Coronary artery (tissue), 2 donors: ENCODE measurements at regions not wholly inside any gene's neighbourhood (a gene's known extent, or its start where the extent isn't known, plus 50 kb on each side); places are given as distances from the start of the nearest gene placed in this dataset.
A peak's percentile ranks its signal among the peaks of the same experiment; 100 is the strongest.

Source experiments
- DNase-seq: peaks from one replicate; pipeline ENCODE4 v3.0.0-alpha.2; 2017; ENCODE audit warnings: low spot score
- H3K27ac ChIP-seq, 2 donors: fragments of 200-600 bp; sonication (generic); one replicate each; pipeline ENCODE4 v1.5.1; 2016 to 2019
- H3K4me3 ChIP-seq: fragments of 200-600 bp; sonication (generic); 2 replicates; pipeline ENCODE4 v1.5.1; 2016; ENCODE audit warnings: mild to moderate bottlenecking, moderate library complexity
- CTCF ChIP-seq: fragments of 200-600 bp; sonication (generic); IDR thresholded peaks from one replicate; pipeline ENCODE4 v1.5.1; 2019; ENCODE audit warnings: antibody characterized with exemption

GRCh38 chr14:58697930-58698642 is 60.3 kb downstream of the DACT1 start:
- DNase-seq = no peak
- Histone ChIP-seq H3K27ac (no peak overlapping the region), H3K4me3 (no peak overlapping the region)
- no peak for TF ChIP-seq CTCF

- Histone ChIP-seq H3K27ac (no peak overlapping the region), H3K4me3 (no peak overlapping the region)
- DNase-seq = no peak
- TF ChIP-seq CTCF = no peak
These were observed 62.0 kb downstream of the DACT1 start for GRCh38 chr14:58699681-58700205.

GRCh38 chr14:58701156-58701555 is 63.4 kb downstream of the DACT1 start:
- Histone ChIP-seq H3K4me3 (no peak overlapping the region), H3K27ac (no peak overlapping the region)
- no peak for TF ChIP-seq CTCF
- DNase-seq = no peak

GRCh38 chr14:58701604-58702003 is 63.8 kb downstream of the DACT1 start:
- DNase-seq = no peak
- TF ChIP-seq CTCF = no peak
- peak overlapping the region; percentile 1 to 50 for H3K27ac ChIP-seq
- no peak overlapping the region for H3K4me3 ChIP-seq

GRCh38 chr14:58702441-58703160 is 64.8 kb downstream of the DACT1 start:
- no peak for TF ChIP-seq CTCF

GRCh38 chr14:58703161-58703506 is 65.4 kb downstream of the DACT1 start:
- no peak for DNase-seq
- Histone ChIP-seq H3K27ac (peak overlapping the region in 1 of 2 donors; percentile 50), H3K4me3 (no peak overlapping the region)
- no peak for TF ChIP-seq CTCF

More at GRCh38 chr14:58702441-58703160, 64.8 kb downstream of the DACT1 start:
- Histone ChIP-seq H3K4me3 (no peak overlapping the region), H3K27ac (peak overlapping the region in 1 of 2 donors; percentile 50)
- no peak for DNase-seq
